D721Med (cell line): ENCODE measurements at regions not wholly inside any gene's neighbourhood (a gene's known extent, or its start where the extent isn't known, plus 50 kb on each side); places are given as distances from the start of the nearest gene placed in this dataset.

ENCODE experiments used
- DNase-seq: peaks from one replicate; pipeline ENCODE4 v3.0.0; 2011; ENCODE audit warnings: low spot score; ENCODE audit not compliant: insufficient read length
- FAIRE-seq: peaks from 2 replicates; lab custom pipeline; 2011; peaks lifted over from hg19 to GRCh38; lab: Jason Lieb, UNC
- CTCF ChIP-seq: IDR thresholded peaks from 2 replicates; pipeline ENCODE4 v1.5.1; 2012; ENCODE audit warnings: mild to moderate bottlenecking, control low read depth; ENCODE audit not compliant: insufficient read depth; ENCODE audit errors: missing control alignments

GRCh38 chr7:86592185-86592584 lies 51.5 kb upstream of the GRM3 start:
- FAIRE-seq (no peak), DNase-seq (no peak)
- no peak for TF ChIP-seq CTCF

DNA sequence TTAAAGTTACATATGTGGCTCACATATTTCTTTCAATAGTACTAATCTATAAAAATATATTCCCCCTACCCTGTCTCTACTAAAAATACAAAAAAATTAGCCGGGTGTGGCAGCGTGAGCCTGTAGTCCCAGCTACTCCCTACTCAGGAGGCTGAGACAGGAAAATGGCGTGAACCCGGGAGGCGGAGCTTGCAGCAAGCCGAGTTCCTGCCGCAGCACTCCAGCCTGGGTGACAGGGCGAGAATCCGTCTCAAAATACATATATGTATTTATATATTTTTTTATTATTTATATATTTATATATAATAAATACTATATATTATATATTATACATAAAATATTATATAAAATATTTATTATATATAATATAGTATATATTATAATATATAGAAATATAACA lies 69.7 kb upstream of the GRM3 start:
- FAIRE-seq = no peak
- no peak for TF ChIP-seq CTCF
- no peak for DNase-seq

GRCh38 chr7:86558680-86559501 lies 84.8 kb upstream of the GRM3 start:
- no peak for FAIRE-seq
- DNase-seq = no peak

DNA sequence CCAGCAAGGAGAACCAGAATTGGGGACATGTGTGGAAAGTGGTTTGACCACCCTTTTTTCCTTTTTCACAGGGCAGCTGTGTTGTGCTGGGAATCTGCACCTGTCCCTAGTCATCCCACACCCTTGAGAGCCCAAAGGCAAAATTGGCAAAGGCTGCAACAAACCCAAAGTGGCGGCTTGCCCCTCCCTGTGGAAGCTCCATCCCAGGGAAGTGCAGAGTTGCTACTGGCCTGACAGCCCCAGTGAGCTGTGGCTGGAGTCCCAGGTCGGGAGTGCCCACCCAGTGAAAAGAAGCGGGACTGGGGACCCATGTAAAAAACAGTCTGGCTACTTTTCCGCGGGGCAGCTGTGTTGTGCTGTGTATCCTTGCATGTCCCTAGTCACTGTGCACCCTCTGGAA lies 109.1 kb upstream of the GRM3 start:
- FAIRE-seq (no peak), DNase-seq (no peak)
- TF ChIP-seq CTCF = no peak

More at GRCh38 chr7:86558680-86559501, 84.8 kb upstream of the GRM3 start:
- no peak for TF ChIP-seq CTCF

- FAIRE-seq = no peak
- DNase-seq = no peak
- no peak for TF ChIP-seq CTCF
Measured at GRCh38 chr7:86504229-86504628, 139.5 kb upstream of the GRM3 start.

DNA sequence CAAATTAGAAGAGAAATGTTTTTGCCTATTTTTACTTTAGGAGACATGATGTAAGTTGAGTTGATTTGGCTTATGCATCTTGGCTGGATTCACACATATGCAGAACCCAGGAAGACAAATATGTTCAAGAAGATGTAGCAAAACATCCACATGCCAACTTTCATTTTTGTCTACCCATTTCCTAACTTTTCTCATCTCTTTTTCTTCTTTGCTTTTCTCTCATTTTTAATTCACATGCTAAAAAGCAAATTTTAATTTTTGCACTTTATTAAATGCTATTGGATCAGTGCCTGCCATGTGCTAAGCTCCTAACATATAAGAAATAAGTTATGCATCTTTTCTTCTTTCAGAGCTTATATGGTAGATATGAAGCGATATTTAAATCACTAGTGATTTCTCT lies 143.7 kb upstream of the GRM3 start:
- TF ChIP-seq CTCF = no peak
- no peak for DNase-seq
- no peak for FAIRE-seq

GRCh38 chr7:86485827-86486226 lies 157.9 kb upstream of the GRM3 start:
- TF ChIP-seq CTCF = no peak
- DNase-seq (no peak), FAIRE-seq (no peak)
